B cell (primary cell): ENCODE measurements at regions not wholly inside any gene's neighbourhood (a gene's known extent, or its start where the extent isn't known, plus 50 kb on each side); places are given as distances from the start of the nearest gene placed in this dataset.

ENCODE experiments used
- ATAC-seq: fragments of 200-7000 bp; cut with Tn5 transposase; one replicate; pipeline ENCODE4 v1.10.0; 2021; ENCODE audit warnings: low read depth, mild to moderate bottlenecking, moderate number of reproducible peaks, moderate library complexity
- CTCF ChIA-PET: fragments of 350-600 bp; sonication (Branson Sonifier 250); formaldehyde crosslinking; loops from one replicate; lab custom pipeline; 2021; ENCODE audit warnings: antibody characterized with exemption, inconsistent platforms; lab: Charles Lee
- POLR2A ChIA-PET: fragments of 350-600 bp; sonication (Branson Sonifier 250); formaldehyde crosslinking; loops from one replicate; lab custom pipeline; 2021; ENCODE audit warnings: antibody characterized with exemption; lab: Charles Lee
- DNase-seq: peaks from one replicate; pipeline ENCODE4 v3.0.0; 2013
- H2AFZ ChIP-seq: 2 replicates; pipeline ENCODE4 v1.6.1; 2012; ENCODE audit warnings: mild to moderate bottlenecking, low read depth, low read length; ENCODE audit not compliant: insufficient read depth, poor library complexity, severe bottlenecking
- H3K27ac ChIP-seq, 2 donors: 1 replicate in 1 of 2; 2 replicates in 1 of 2; pipeline ENCODE4 v1.5.1; 2012 to 2013; ENCODE audit warnings: low read length in 2 of 2, mild to moderate bottlenecking in 2 of 2, moderate library complexity in 1 of 2
- H3K27me3 ChIP-seq, 4 experiments: fragments of 200-600 bp in 1 of 4; sonication (generic) in 1 of 4; replicated peaks in 1 of 4; 1 replicate in 2 of 4; 2 replicates in 2 of 4; pipeline versions ENCODE4 v1.6.1 to v1.7.0; 2013 to 2016; ENCODE audit warnings: low read length in 3 of 4, mild to moderate bottlenecking in 2 of 4, mixed read lengths in 1 of 4, moderate library complexity in 1 of 4; ENCODE audit not compliant: insufficient read depth in 4 of 4, control insufficient read depth in 3 of 4; ENCODE audit errors: control extremely low read depth in 1 of 4
- H3K36me3 ChIP-seq, 2 experiments: replicated peaks in 1 of 2; 1 replicate in 1 of 2; 2 replicates in 1 of 2; pipeline versions ENCODE4 v1.6.1 to v1.7.1; 2013; ENCODE audit warnings: low read length in 1 of 2; ENCODE audit not compliant: insufficient read depth in 2 of 2, control insufficient read depth in 1 of 2; ENCODE audit errors: control extremely low read depth in 1 of 2, extremely low read depth in 1 of 2
- H3K4me1 ChIP-seq, 2 donors: fragments of 200-600 bp in 1 of 2; sonication (generic) in 1 of 2; 1 replicate in 1 of 2; 2 replicates in 1 of 2; pipeline versions ENCODE4 v1.5.1 to v1.6.1; 2013 to 2017; ENCODE audit warnings: low read length in 2 of 2; ENCODE audit not compliant: control insufficient read depth in 2 of 2, insufficient read depth in 2 of 2
- H3K4me2 ChIP-seq: replicated peaks from 2 replicates; pipeline ENCODE3; 2012; ENCODE audit warnings: mild to moderate bottlenecking, low read depth, low read length; ENCODE audit not compliant: poor library complexity, severe bottlenecking
- H3K4me3 ChIP-seq, 5 experiments: fragments of 200-600 bp in 1 of 5; sonication (generic) in 1 of 5; 1 replicate in 3 of 5; 2 replicates in 2 of 5; pipeline versions ENCODE4 v1.5.1 to v1.7.0; 2011 to 2016; ENCODE audit warnings: low read length in 4 of 5, mild to moderate bottlenecking in 4 of 5, low read depth in 2 of 5, control low read depth in 1 of 5, moderate library complexity in 1 of 5; ENCODE audit not compliant: insufficient read depth in 1 of 5; ENCODE audit errors: control extremely low read depth in 1 of 5, extremely low read depth in 1 of 5
- H3K79me2 ChIP-seq: fragments of 200-600 bp; sonication (generic); one replicate; pipeline ENCODE4 v1.6.0; 2016; ENCODE audit warnings: low read length; ENCODE audit not compliant: control insufficient read depth, insufficient read depth
- H3K9ac ChIP-seq: fragments of 200-600 bp; sonication (generic); 2 replicates; pipeline ENCODE4 v1.6.1; 2017; ENCODE audit warnings: mild to moderate bottlenecking, low read length, moderate library complexity
- H3K9me3 ChIP-seq, 3 donors: one replicate each; pipeline versions ENCODE4 v1.6.1 to v1.7.1; 2013; ENCODE audit warnings: low read length in 2 of 3; ENCODE audit not compliant: control insufficient read depth in 2 of 3, insufficient read depth in 1 of 3; ENCODE audit errors: control extremely low read depth in 1 of 3
- H4K20me1 ChIP-seq: 2 replicates; pipeline ENCODE4 v1.6.0; 2012; ENCODE audit warnings: mild to moderate bottlenecking, low read length; ENCODE audit not compliant: insufficient read depth, control insufficient read depth, poor library complexity, severe bottlenecking
- H3K27ac Mint-ChIP-seq: one replicate; pipeline ENCODE4 v1.8.0; 2021; ENCODE audit warnings: mixed read lengths
- H3K27me3 Mint-ChIP-seq: one replicate; pipeline ENCODE4 v1.8.0; 2021; ENCODE audit warnings: mixed read lengths
- H3K4me1 Mint-ChIP-seq: one replicate; pipeline ENCODE4 v1.8.0; 2021; ENCODE audit warnings: mixed read lengths
- H3K4me3 Mint-ChIP-seq: one replicate; pipeline ENCODE4 v1.8.0; 2021; ENCODE audit warnings: mixed read lengths
- H3K9me3 Mint-ChIP-seq: one replicate; pipeline ENCODE4 v1.8.0; 2022; ENCODE audit warnings: mixed read lengths; ENCODE audit not compliant: insufficient read depth
- CTCF ChIP-seq: fragments of 200-600 bp; IDR thresholded peaks from one replicate; pipeline ENCODE4 v1.8.0; 2022; ENCODE audit warnings: antibody characterized with exemption, mild to moderate bottlenecking
- EZH2 ChIP-seq: IDR thresholded peaks from 2 replicates; pipeline ENCODE4 v1.6.1; 2012; ENCODE audit warnings: borderline replicate concordance, low read depth, mild to moderate bottlenecking, moderate library complexity, low read length; ENCODE audit not compliant: insufficient read depth, poor library complexity, severe bottlenecking
- WGBS: methylation state at CpG from one replicate; pipeline ENCODE4 v1.1.5; 2013; ENCODE audit warnings: missing lambda C conversion rate; ENCODE audit not compliant: insufficient coverage; 5-methylcytosine and 5-hydroxymethylcytosine counted together
- intact Hi-C: fragments of 100-400 bp; cut with micrococcal nuclease; formaldehyde crosslinking; loops from one replicate; pipeline ENCODE4 v1.10.0; 2022

- no peak overlapping the region for H3K4me3 ChIP-seq
- intact Hi-C loops: no loop called here
- ChIA-PET POLR2A (no interaction called here), CTCF (no interaction called here)
- no peaks in the 10 kb centered on the region for H3K9me3 Mint-ChIP-seq
- no peak overlapping the region for H3K27ac ChIP-seq
- no CpG with 5 or more reads among the region's 2 CpGs for WGBS
- no peaks in the 10 kb centered on the region for H4K20me1 ChIP-seq
- H2AFZ ChIP-seq: no peak overlapping the region
- no peak overlapping the region for H3K27ac Mint-ChIP-seq
- H3K79me2 ChIP-seq: no peaks in the 10 kb centered on the region
- H3K4me1 ChIP-seq: no peaks in the 10 kb centered on the region
- DNase-seq (no peak), ATAC-seq (no peak)
- H3K27me3 ChIP-seq: no peaks in the 10 kb centered on the region
- no peaks in the 10 kb centered on the region for H3K4me1 Mint-ChIP-seq
- no peaks in the 10 kb centered on the region for H3K9me3 ChIP-seq
- H3K9ac ChIP-seq: no peak overlapping the region
- H3K27me3 Mint-ChIP-seq: no peaks in the 10 kb centered on the region
- H3K36me3 ChIP-seq: no peaks in the 10 kb centered on the region
- no peak overlapping the region for H3K4me3 Mint-ChIP-seq
- TF ChIP-seq EZH2 (no peak), CTCF (no peak)
- H3K4me2 ChIP-seq: no peak overlapping the region
These were observed 548.9 kb upstream of the CDH8 start for GRCh38 chr16:62585041-62585545.

DNA sequence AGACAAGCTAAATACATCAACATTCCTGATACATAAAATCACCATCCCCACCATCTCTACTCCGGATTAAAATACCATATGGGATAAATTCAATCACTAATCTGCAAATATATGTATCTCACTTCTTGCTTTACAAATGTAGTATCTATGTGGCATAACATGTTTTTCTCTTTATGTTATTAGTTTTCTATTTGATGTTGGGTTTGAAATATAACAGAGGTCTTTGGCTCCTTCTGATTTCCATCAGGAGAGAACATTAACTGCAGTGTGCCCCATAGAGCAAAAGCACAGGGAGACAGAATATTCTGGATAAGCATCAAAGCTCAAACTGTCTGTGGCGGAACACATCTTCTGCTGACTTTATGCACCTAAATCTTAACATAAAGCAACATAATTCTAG, 547.2 kb upstream of the CDH8 start:
- Histone ChIP-seq H3K9ac (no peak overlapping the region), H3K79me2 (no peaks in the 10 kb centered on the region), H4K20me1 (no peaks in the 10 kb centered on the region), H3K4me2 (no peak overlapping the region), H3K9me3 (no peaks in the 10 kb centered on the region), H3K27me3 (no peaks in the 10 kb centered on the region), H3K4me1 (no peaks in the 10 kb centered on the region), H3K4me3 (no peak overlapping the region), H3K27ac (no peak overlapping the region), H2AFZ (no peak overlapping the region), H3K36me3 (no peaks in the 10 kb centered on the region)
- no CpG with 5 or more reads among the region's 2 CpGs for WGBS
- H3K4me1 Mint-ChIP-seq: no peaks in the 10 kb centered on the region
- H3K27me3 Mint-ChIP-seq: no peaks in the 10 kb centered on the region
- ATAC-seq (no peak), DNase-seq (no peak)
- POLR2A ChIA-PET: no interaction called here
- peaks cover 2% of the 10 kb centered on the region for H3K9me3 Mint-ChIP-seq
- H3K4me3 Mint-ChIP-seq: no peak overlapping the region
- H3K27ac Mint-ChIP-seq: no peak overlapping the region
- intact Hi-C loops: no loop called here
- CTCF ChIA-PET: no interaction called here
- TF ChIP-seq EZH2: no peak
- no peak for TF ChIP-seq CTCF
